Keratinocyte (primary cell): ENCODE measurements at regions not wholly inside any gene's neighbourhood (a gene's known extent, or its start where the extent isn't known, plus 50 kb on each side); places are given as distances from the start of the nearest gene placed in this dataset.

Source experiments
- DNase-seq: peaks from one replicate; pipeline ENCODE4 v3.0.0-alpha.2; 2011; ENCODE audit warnings: low read depth, missing footprints, low spot score
- FAIRE-seq: peaks from 2 replicates; lab custom pipeline; 2011; peaks lifted over from hg19 to GRCh38; lab: Jason Lieb, UNC
- H2AFZ ChIP-seq: 2 replicates; pipeline ENCODE4 v1.6.0; 2012; ENCODE audit warnings: low read length, control low read depth, inconsistent platforms; ENCODE audit not compliant: control insufficient read depth
- H3K27ac ChIP-seq: 2 replicates; pipeline ENCODE4 v1.5.1; 2011; ENCODE audit warnings: low read length; ENCODE audit not compliant: control insufficient read depth, insufficient read depth
- H3K27me3 ChIP-seq: 3 replicates; pipeline ENCODE4 v1.6.0; 2011; ENCODE audit warnings: low read length; ENCODE audit not compliant: control insufficient read depth, insufficient read depth; ENCODE audit errors: extremely low read depth
- H3K36me3 ChIP-seq, 2 experiments: 2 replicates in 1 of 2; 3 replicates in 1 of 2; pipeline ENCODE4 v1.5.1; 2011; ENCODE audit warnings: low read length in 2 of 2, mild to moderate bottlenecking in 1 of 2; ENCODE audit not compliant: control insufficient read depth in 2 of 2, insufficient read depth in 2 of 2; ENCODE audit errors: extremely low read depth in 1 of 2
- H3K4me1 ChIP-seq: 3 replicates; pipeline ENCODE4 v1.5.1; 2011; ENCODE audit warnings: low read length; ENCODE audit not compliant: control insufficient read depth, insufficient read depth; ENCODE audit errors: extremely low read depth
- H3K4me2 ChIP-seq: 3 replicates; pipeline ENCODE4 v1.6.0; 2011; ENCODE audit warnings: low read depth, low read length; ENCODE audit not compliant: control insufficient read depth, insufficient read depth; ENCODE audit errors: extremely low read depth
- H3K4me3 ChIP-seq, 3 experiments: fragments of 200-600 bp in 1 of 3; sonication (generic) in 1 of 3; 2 replicates in 2 of 3; 3 replicates in 1 of 3; pipeline ENCODE4 v1.5.1; 2011 to 2016; ENCODE audit warnings: low read length in 3 of 3, mild to moderate bottlenecking in 3 of 3, control low read depth in 2 of 3, inconsistent platforms in 1 of 3, low read depth in 1 of 3, mixed read lengths in 1 of 3, mixed run types in 1 of 3, moderate library complexity in 1 of 3; ENCODE audit not compliant: control insufficient read depth in 2 of 3, insufficient read depth in 2 of 3; ENCODE audit errors: extremely low read depth in 1 of 3
- H3K79me2 ChIP-seq: 2 replicates; pipeline ENCODE4 v1.6.0; 2012; ENCODE audit warnings: low read length; ENCODE audit not compliant: control insufficient read depth, insufficient read depth
- H3K9ac ChIP-seq: 3 replicates; pipeline ENCODE4 v1.6.0; 2011; ENCODE audit warnings: low read length; ENCODE audit not compliant: control insufficient read depth, insufficient read depth; ENCODE audit errors: extremely low read depth
- H3K9me1 ChIP-seq: 3 replicates; pipeline ENCODE4 v1.6.0; 2011; ENCODE audit warnings: low read length; ENCODE audit not compliant: control insufficient read depth, insufficient read depth; ENCODE audit errors: extremely low read depth
- H3K9me3 ChIP-seq: 2 replicates; pipeline ENCODE4 v1.5.1; 2012; ENCODE audit warnings: low read depth, low read length; ENCODE audit not compliant: control insufficient read depth
- H4K20me1 ChIP-seq: 3 replicates; pipeline ENCODE4 v1.6.0; 2011; ENCODE audit warnings: low read length; ENCODE audit not compliant: control insufficient read depth, insufficient read depth; ENCODE audit errors: extremely low read depth
- EZH2 ChIP-seq: IDR thresholded peaks from one replicate; pipeline ENCODE4 v1.6.1; 2012; ENCODE audit warnings: inconsistent platforms, mild to moderate bottlenecking, low read length, moderate library complexity
- dilution Hi-C: fragments of 300-500 bp; cut with MboI; formaldehyde crosslinking; loops from one replicate; pipeline ENCODE4 v1.7.0; 2020; ENCODE audit warnings: low sequenced_read_pairs; ENCODE audit not compliant: extremely low pct_ligation_motif_present
- TF ChIP-seq, protein P1 (sequence below), 3 experiments: IDR thresholded peaks in 1 of 3; conservative IDR thresholded peaks in 1 of 3; optimal IDR thresholded peaks in 1 of 3; 2 replicates in 2 of 3; 3 replicates in 1 of 3; pipeline versions ENCODE3 to v1.5.1; 2011; ENCODE audit warnings: low read length in 3 of 3, mild to moderate bottlenecking in 3 of 3, moderate library complexity in 2 of 3, control low read depth in 1 of 3, inconsistent platforms in 1 of 3; ENCODE audit not compliant: insufficient read depth in 2 of 3; ENCODE audit errors: extremely low read depth in 1 of 3

DNA sequence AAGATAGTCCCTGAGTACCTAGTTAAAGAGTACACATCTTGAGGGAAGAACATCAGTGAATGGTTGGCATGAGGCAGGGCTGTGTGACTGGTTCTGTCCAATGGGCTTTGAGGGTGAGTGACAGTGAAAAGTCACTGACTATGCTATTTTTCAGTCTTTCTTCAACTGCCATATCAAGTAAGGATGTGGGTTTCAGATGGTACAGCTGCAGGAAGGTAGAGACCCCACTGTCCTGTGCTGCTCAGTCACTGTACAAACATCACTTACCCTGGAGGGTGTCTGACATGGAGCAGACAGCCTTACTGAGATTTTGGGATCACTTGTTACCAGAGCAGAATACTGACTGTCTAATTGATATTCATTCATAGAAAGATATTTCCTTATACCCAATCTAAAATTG, 115.3 kb upstream of the ASCC3 start:
- H3K9ac ChIP-seq: no peak overlapping the region
- H2AFZ ChIP-seq: no peak overlapping the region
- H3K4me2 ChIP-seq: no peak overlapping the region
- H3K9me1 ChIP-seq: no peaks in the 10 kb centered on the region
- H4K20me1 ChIP-seq: no peaks in the 10 kb centered on the region
- H3K4me1 ChIP-seq: no peaks in the 10 kb centered on the region
- no peaks in the 10 kb centered on the region for H3K27me3 ChIP-seq
- no peak for TF ChIP-seq EZH2
- TF ChIP-seq, protein P1, sequence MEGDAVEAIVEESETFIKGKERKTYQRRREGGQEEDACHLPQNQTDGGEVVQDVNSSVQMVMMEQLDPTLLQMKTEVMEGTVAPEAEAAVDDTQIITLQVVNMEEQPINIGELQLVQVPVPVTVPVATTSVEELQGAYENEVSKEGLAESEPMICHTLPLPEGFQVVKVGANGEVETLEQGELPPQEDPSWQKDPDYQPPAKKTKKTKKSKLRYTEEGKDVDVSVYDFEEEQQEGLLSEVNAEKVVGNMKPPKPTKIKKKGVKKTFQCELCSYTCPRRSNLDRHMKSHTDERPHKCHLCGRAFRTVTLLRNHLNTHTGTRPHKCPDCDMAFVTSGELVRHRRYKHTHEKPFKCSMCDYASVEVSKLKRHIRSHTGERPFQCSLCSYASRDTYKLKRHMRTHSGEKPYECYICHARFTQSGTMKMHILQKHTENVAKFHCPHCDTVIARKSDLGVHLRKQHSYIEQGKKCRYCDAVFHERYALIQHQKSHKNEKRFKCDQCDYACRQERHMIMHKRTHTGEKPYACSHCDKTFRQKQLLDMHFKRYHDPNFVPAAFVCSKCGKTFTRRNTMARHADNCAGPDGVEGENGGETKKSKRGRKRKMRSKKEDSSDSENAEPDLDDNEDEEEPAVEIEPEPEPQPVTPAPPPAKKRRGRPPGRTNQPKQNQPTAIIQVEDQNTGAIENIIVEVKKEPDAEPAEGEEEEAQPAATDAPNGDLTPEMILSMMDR (optimal IDR thresholded peaks at IDR 0.05 in 1 of 3, IDR thresholded peaks at IDR 0.05 in 1 of 3, conservative IDR thresholded peaks at IDR 0.05 in 1 of 3; ENCODE audit: extremely low read depth in 1 of 3, insufficient read depth in 2 of 3, low read length in 3 of 3): no peak
- FAIRE-seq (no peak), DNase-seq (no peak)
- no peaks in the 10 kb centered on the region for H3K79me2 ChIP-seq
- no peak overlapping the region for H3K4me3 ChIP-seq
- dilution Hi-C loops: no loop called here
- no peak overlapping the region for H3K27ac ChIP-seq
- H3K9me3 ChIP-seq: no peaks in the 10 kb centered on the region
- H3K36me3 ChIP-seq: no peaks in the 10 kb centered on the region

DNA sequence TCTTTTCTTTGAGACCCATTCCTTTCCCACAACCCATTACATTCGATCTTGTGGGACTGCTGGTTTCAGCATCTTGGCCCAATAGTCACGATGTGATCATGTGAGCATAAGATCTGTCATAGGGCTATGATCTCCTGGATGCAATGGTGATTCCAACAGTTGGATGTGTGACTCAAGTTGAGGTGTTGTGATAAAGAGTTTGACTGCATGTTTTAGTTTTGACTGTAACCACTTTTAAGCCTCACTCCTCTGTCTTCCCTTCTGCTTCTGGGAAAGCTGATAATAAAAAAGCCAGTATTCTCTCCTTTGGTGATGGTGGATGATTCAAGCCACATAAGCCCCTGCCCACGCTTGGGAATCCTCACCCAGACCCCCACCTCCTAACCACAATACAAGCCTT, 117.0 kb upstream of the ASCC3 start:
- Histone ChIP-seq H3K79me2 (no peaks in the 10 kb centered on the region), H3K9me1 (no peaks in the 10 kb centered on the region), H3K4me3 (no peak overlapping the region), H3K27me3 (no peaks in the 10 kb centered on the region), H2AFZ (no peak overlapping the region), H3K4me2 (no peak overlapping the region), H3K36me3 (no peaks in the 10 kb centered on the region), H3K27ac (no peak overlapping the region), H4K20me1 (no peaks in the 10 kb centered on the region), H3K4me1 (no peaks in the 10 kb centered on the region), H3K9ac (no peak overlapping the region), H3K9me3 (no peaks in the 10 kb centered on the region)
- dilution Hi-C loops: no loop called here
- DNase-seq: no peak
- TF ChIP-seq, protein P1 (optimal IDR thresholded peaks at IDR 0.05 in 1 of 3, IDR thresholded peaks at IDR 0.05 in 1 of 3, conservative IDR thresholded peaks at IDR 0.05 in 1 of 3; ENCODE audit: extremely low read depth in 1 of 3, insufficient read depth in 2 of 3, low read length in 3 of 3): no peak
- TF ChIP-seq EZH2: no peak
- no peak for FAIRE-seq
